RWPE1 (cell line): ENCODE measurements at regions not wholly inside any gene's neighbourhood (a gene's known extent, or its start where the extent isn't known, plus 50 kb on each side); places are given as distances from the start of the nearest gene placed in this dataset.

Source experiments
- CTCF ChIA-PET: fragments of 350-600 bp; sonication (Branson Sonifier 250); formaldehyde crosslinking; extraction: SDS; loops from one replicate; lab custom pipeline; 2021; lab: Yijun Ruan, JAX
- POLR2A ChIA-PET: fragments of 400-600 bp; formaldehyde crosslinking; extraction: SDS; loops from one replicate; lab custom pipeline; 2020; ENCODE audit warnings: antibody characterized with exemption; ENCODE audit not compliant: low non-redundant PET; lab: Yijun Ruan, JAX
- DNase-seq: peaks from one replicate; pipeline ENCODE4 v3.0.0; 2012; ENCODE audit warnings: low spot score
- H3K27ac ChIP-seq: fragments of 450-650 bp; 2 replicates; pipeline ENCODE4 v1.5.1; 2017
- CTCF ChIP-seq: fragments of 450-650 bp; conservative IDR thresholded peaks from 2 replicates; pipeline ENCODE4 v1.5.1; 2017; ENCODE audit warnings: low read depth, mild to moderate bottlenecking

DNA sequence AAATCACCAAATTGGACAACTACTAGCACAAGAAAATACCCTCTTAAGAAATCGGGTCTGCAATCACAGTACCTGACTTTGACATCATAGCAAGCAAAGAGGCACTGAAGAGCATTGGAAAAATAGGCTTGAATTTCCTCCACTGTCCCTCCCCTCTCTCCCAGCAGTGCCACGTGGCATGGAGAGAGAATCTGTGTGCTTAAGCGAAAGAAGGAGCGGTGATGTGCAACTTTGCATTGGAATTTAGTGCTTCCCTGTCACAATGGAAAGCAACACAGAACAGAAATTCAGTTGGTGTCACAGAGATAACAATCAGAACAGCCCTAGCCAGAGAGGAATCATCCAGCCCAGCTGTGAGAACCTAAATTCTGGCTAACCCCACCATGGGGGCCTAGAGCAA is 207.5 kb upstream of the SLITRK3 start:
- POLR2A ChIA-PET: no interaction called here
- no peak for TF ChIP-seq CTCF
- H3K27ac ChIP-seq: no peak overlapping the region
- DNase-seq: no peak
- CTCF ChIA-PET: no interaction called here

DNA sequence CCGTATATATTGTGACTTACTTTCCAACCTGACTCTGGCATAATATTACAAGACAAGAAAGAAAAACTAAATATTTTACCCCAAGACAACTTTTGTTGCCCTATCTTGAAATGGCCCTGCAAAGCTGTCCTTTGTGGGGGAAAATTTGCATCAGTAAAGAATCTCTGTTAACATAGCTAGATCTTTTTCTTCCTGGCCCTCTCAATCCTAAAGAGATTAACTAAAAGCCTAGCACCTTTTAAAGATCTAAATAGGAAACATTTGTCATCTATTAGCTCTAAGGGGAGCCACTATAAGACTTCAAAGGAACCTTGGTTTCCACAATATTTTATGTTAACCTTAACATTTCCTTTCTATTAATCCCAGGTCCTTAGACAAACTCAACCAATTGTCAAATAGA is 199.0 kb upstream of the SLITRK3 start:
- no peak for TF ChIP-seq CTCF
- ChIA-PET POLR2A (no interaction called here), CTCF (no interaction called here)
- no peak for DNase-seq
- no peak overlapping the region for H3K27ac ChIP-seq

GRCh38 chr3:165393461-165393860 is 197.3 kb upstream of the SLITRK3 start:
- ChIA-PET POLR2A (no interaction called here), CTCF (interaction anchor here (0.6 kb wide), 1 partner anchor 1700 kb away, joined by 3 read pairs; no protein-coding TSS in a partner anchor)
- no peak overlapping the region for H3K27ac ChIP-seq
- no peak for DNase-seq
- TF ChIP-seq CTCF: no peak

DNA sequence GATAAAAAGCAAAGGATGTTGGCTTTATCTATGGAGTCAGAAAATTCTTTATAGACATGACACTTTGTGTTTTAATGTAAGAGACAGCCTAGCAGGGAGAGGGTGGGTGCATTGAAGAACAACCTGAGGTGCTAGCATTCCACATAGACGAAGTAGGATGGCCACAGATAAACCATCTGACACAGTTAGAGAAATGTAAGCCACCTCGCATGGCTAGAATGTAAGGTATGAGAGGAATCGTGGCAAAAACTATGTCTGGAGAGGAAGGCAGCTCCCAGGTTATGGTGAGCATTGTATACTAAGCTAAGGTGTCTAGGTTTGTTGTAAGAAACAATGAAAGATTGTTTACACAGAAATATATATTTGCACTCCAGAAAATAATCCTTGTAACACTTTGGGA is 194.0 kb upstream of the SLITRK3 start:
- TF ChIP-seq CTCF: no peak
- no peak overlapping the region for H3K27ac ChIP-seq
- no peak for DNase-seq
- ChIA-PET CTCF (no interaction called here), POLR2A (no interaction called here)

DNA sequence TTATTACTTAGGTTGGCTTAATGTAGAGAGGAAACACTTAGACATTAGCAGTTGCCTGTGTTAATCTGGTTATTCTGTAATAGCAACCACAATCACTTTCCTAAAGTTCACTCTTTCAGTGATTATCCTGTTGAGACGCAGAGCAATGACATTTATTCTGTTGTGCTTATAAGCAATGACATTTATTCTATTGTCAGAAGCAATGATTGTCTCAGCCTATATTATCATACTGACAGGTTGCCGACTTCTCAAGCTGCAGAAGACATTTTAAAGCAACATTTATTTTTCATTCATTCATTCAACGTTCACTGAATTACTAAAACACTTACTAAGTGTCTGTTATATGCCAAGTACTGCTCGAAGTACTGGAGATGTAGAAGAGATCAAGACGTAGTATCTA is 193.5 kb upstream of the SLITRK3 start:
- no peak overlapping the region for H3K27ac ChIP-seq
- ChIA-PET POLR2A (no interaction called here), CTCF (no interaction called here)
- no peak for DNase-seq
- no peak for TF ChIP-seq CTCF

GRCh38 chr3:165389064-165389463 is 192.9 kb upstream of the SLITRK3 start:
- no peak for DNase-seq
- ChIA-PET POLR2A (no interaction called here), CTCF (interaction anchor here (0.6 to 0.7 kb wide), 2 partner anchors 520 to 1265 kb away, joined by 3 to 4 read pairs; no protein-coding TSS in a partner anchor)
- TF ChIP-seq CTCF: no peak
- H3K27ac ChIP-seq: no peak overlapping the region

DNA sequence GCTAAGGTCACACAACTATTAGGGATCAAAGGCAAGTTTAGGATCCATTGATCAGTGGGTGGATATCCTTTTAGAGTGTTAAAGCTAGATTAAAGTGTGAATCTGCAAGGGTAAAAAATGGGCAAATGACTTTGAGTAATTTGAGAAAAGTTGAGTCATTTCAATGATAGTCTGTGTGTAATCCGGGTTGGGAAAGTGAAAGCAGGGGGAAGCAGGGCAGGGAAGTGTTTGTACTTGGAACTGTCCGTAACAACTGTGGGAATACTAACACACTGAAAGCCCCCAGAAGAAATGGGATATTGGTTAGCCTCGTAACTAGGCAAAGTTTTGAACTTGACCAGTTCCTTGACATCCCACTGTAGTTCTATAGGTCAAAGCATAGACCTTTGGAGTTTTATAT is 187.2 kb upstream of the SLITRK3 start:
- no peak overlapping the region for H3K27ac ChIP-seq
- DNase-seq: no peak
- ChIA-PET POLR2A (no interaction called here), CTCF (no interaction called here)
- no peak for TF ChIP-seq CTCF
